NB4 (cell line): ENCODE measurements at regions not wholly inside any gene's neighbourhood (a gene's known extent, or its start where the extent isn't known, plus 50 kb on each side); places are given as distances from the start of the nearest gene placed in this dataset.

ENCODE experiments used
- DNase-seq: peaks from one replicate; pipeline ENCODE4 v3.0.0; 2010; ENCODE audit warnings: low read depth
- H3K4me3 ChIP-seq: one replicate; pipeline ENCODE4 v1.5.1; 2011; ENCODE audit warnings: mild to moderate bottlenecking, low read depth, low read length, moderate library complexity
- CTCF ChIP-seq: IDR thresholded peaks from one replicate; pipeline ENCODE4 v1.5.1; 2012; ENCODE audit warnings: low read depth, low read length
- MAX ChIP-seq: IDR thresholded peaks from 2 replicates; pipeline ENCODE4 v1.6.1; 2011; ENCODE audit warnings: low read depth, low read length
- MYC ChIP-seq: IDR thresholded peaks from 2 replicates; pipeline ENCODE4 v1.6.1; 2011; ENCODE audit warnings: low read depth, low read length
- POLR2A ChIP-seq: IDR thresholded peaks from 2 replicates; pipeline ENCODE4 v1.6.1; 2011; ENCODE audit warnings: mild to moderate bottlenecking; ENCODE audit not compliant: insufficient read length; ENCODE audit errors: extremely low read depth

- TF ChIP-seq MAX, result no peak
- TF ChIP-seq CTCF, result no peak
- no peak for TF ChIP-seq POLR2A
- no peak for TF ChIP-seq MYC
- H3K4me3 ChIP-seq, result no peak overlapping the region
- DNase-seq, result no peak
These were observed 65.8 kb upstream of the NECTIN1 start for GRCh38 chr11:119794756-119795155.

GRCh38 chr11:119794141-119794665 lies 65.2 kb upstream of the NECTIN1 start:
- TF ChIP-seq POLR2A (no peak), MAX (no peak), CTCF (no peak), MYC (no peak)
- no peak for DNase-seq
- H3K4me3 ChIP-seq, result no peak overlapping the region

- no peak for DNase-seq
- TF ChIP-seq MYC (no peak), CTCF (no peak)
- no peak overlapping the region for H3K4me3 ChIP-seq
These were observed 64.5 kb upstream of the NECTIN1 start for GRCh38 chr11:119793335-119793984.

- no peak for DNase-seq
- no peak overlapping the region for H3K4me3 ChIP-seq
- TF ChIP-seq CTCF (no peak), MYC (no peak), POLR2A (no peak), MAX (no peak)
These were observed 62.7 kb upstream of the NECTIN1 start for GRCh38 chr11:119791701-119792151.

GRCh38 chr11:119791047-119791446 lies 62.0 kb upstream of the NECTIN1 start:
- no peak for DNase-seq
- no peak for TF ChIP-seq CTCF
- no peak for TF ChIP-seq MAX
- TF ChIP-seq POLR2A, result no peak
- TF ChIP-seq MYC, result no peak
- H3K4me3 ChIP-seq, result no peak overlapping the region

- no peak overlapping the region for H3K4me3 ChIP-seq
- no peak for DNase-seq
- TF ChIP-seq MAX, result no peak
- TF ChIP-seq CTCF, result no peak
- no peak for TF ChIP-seq POLR2A
These were observed 61.5 kb upstream of the NECTIN1 start for GRCh38 chr11:119790476-119790875.
